ENCODE measurements at regions not wholly inside any gene's neighbourhood (a gene's known extent, or its start where the extent isn't known, plus 50 kb on each side); places are given as distances from the start of the nearest gene placed in this dataset.

- TF ChIP-seq CTCF (IDR thresholded peaks at IDR 0.05; ENCODE audit: insufficient read depth, low read length, missing control alignments): no peak
- no peak for DNase-seq (ENCODE audit: low read depth, low spot score)
- POLR2A ChIA-PET: no interaction called here
- CTCF ChIA-PET: no interaction called here
- no peak overlapping the region for H3K4me3 ChIP-seq (ENCODE audit: low read depth, low read length)
Observed at GRCh38 chr4:175440786-175441185, 371.3 kb downstream of the GPM6A start.

- no peak for DNase-seq (ENCODE audit: low read depth, low spot score)
- POLR2A ChIA-PET: no interaction called here
- CTCF ChIA-PET: no interaction called here
- TF ChIP-seq CTCF (IDR thresholded peaks at IDR 0.05; ENCODE audit: insufficient read depth, low read length, missing control alignments): no peak
- no peak overlapping the region for H3K4me3 ChIP-seq (ENCODE audit: low read depth, low read length)
Observed at GRCh38 chr4:175441256-175441655, 370.8 kb downstream of the GPM6A start.

- H3K4me3 ChIP-seq (ENCODE audit: low read depth, low read length): no peak overlapping the region
- CTCF ChIA-PET: no interaction called here
- no peak for TF ChIP-seq CTCF (IDR thresholded peaks at IDR 0.05; ENCODE audit: insufficient read depth, low read length, missing control alignments)
- POLR2A ChIA-PET: no interaction called here
- DNase-seq (ENCODE audit: low read depth, low spot score): no peak
Observed at GRCh38 chr4:175443547-175443946, 368.5 kb downstream of the GPM6A start.

- H3K4me3 ChIP-seq (ENCODE audit: low read depth, low read length): no peak overlapping the region
- POLR2A ChIA-PET: no interaction called here
- CTCF ChIA-PET: no interaction called here
- no peak for TF ChIP-seq CTCF (IDR thresholded peaks at IDR 0.05; ENCODE audit: insufficient read depth, low read length, missing control alignments)
- DNase-seq (ENCODE audit: low read depth, low spot score): no peak
Observed at GRCh38 chr4:175444512-175444911, 367.6 kb downstream of the GPM6A start.

GRCh38 chr4:175447016-175447415, 365.0 kb downstream of the GPM6A start:
- no peak overlapping the region for H3K4me3 ChIP-seq (ENCODE audit: low read depth, low read length)
- no peak for DNase-seq (ENCODE audit: low read depth, low spot score)
- ChIA-PET POLR2A (no interaction called here), CTCF (no interaction called here)
- no peak for TF ChIP-seq CTCF (IDR thresholded peaks at IDR 0.05; ENCODE audit: insufficient read depth, low read length, missing control alignments)

- ChIA-PET POLR2A (no interaction called here), CTCF (no interaction called here)
- DNase-seq (ENCODE audit: low read depth, low spot score): no peak
- no peak for TF ChIP-seq CTCF (IDR thresholded peaks at IDR 0.05; ENCODE audit: insufficient read depth, low read length, missing control alignments)
- H3K4me3 ChIP-seq (ENCODE audit: low read depth, low read length): no peak overlapping the region
Observed at GRCh38 chr4:175450446-175450845, 361.6 kb downstream of the GPM6A start.
